CD4-positive, alpha-beta T cell treated with Interleukin-15 for 4 hours (primary cell): ENCODE measurements at regions not wholly inside any gene's neighbourhood (a gene's known extent, or its start where the extent isn't known, plus 50 kb on each side); places are given as distances from the start of the nearest gene placed in this dataset.
"Not testable (repeated sequence)": the region's sequence is repeated elsewhere in the genome, so short reads cannot be mapped to it uniquely, and the experiment has no call there.

Experiments
- DNase-seq: peaks from one replicate; pipeline ENCODE4 v3.0.0-alpha.2; 2020; ENCODE audit warnings: low spot score

DNA sequence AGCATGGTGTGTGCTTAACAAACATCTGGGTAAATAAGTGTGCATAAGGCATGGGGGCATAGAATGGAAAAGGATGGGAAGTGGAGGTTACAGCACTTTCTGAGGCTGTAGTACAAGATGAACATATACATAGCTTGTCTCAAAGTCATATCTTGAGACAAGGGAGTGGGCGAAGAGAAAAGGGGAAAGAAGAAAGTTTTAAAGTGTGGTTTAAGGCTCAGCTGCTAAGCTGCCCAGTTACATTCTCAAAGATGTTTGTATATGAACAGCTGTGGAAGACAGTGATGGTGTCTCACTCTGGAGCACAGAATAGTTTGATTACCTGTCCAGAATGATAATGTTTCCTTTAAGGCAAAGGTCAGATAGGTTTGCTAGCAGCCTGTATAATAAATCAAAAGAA is 61.9 kb upstream of the LANCL2 start:
- no peak for DNase-seq

DNA sequence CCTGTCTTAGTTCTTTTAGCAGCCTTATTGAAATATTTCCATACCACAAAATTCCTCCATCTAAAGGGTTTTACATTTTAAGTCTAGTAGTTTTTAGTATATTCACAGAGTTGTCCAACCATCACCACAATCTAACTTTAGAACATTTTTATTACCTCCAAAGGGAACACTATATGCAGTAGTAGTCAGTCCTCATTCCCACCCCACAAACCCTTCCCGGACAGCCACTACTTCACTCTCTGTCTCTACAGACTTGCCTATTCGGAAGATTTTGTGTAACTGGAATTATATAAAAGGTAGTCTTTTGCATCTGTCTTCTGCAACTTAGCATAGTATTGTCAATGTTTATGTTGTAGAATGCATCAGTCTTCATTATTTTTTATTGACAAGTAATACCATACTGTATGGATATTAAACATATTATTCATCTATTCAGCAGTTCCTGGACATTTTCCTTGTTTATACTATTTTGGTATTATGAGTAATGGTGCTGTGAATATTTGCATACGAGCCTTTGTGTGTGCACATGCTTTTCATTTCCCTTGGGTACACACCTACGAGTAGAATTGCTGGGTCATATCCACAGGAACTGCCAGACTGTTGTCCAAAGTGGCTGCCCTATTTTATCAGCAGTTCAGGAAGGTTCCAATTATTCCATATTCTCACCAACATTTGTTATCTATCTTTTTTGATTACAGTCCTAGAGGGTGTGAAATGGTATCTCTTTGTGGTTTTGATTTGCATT is 60.9 kb upstream of the LANCL2 start:
- no peak for DNase-seq

- DNase-seq = no peak
These were observed 60.0 kb upstream of the LANCL2 start for GRCh38 chr7:55305135-55305534.

DNA sequence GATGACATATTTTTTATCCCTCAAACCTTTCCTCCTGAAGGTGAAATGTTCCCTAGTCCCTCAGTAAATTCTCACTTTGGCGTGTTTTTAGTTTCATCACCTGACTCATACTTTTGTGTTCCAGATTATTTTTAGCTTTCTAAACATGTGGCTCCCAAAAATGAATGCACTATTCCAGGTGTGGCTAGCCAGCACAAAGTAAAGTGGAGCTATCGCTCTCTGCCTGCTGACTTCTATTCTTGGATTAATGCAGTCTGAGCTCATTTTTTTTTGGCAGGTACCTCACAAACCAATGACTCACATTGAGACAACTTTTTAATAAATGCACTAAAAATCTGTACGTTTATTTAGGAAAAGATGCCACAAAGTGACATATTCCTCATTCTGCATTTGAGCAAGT is 58.8 kb upstream of the LANCL2 start:
- DNase-seq = no peak

DNA sequence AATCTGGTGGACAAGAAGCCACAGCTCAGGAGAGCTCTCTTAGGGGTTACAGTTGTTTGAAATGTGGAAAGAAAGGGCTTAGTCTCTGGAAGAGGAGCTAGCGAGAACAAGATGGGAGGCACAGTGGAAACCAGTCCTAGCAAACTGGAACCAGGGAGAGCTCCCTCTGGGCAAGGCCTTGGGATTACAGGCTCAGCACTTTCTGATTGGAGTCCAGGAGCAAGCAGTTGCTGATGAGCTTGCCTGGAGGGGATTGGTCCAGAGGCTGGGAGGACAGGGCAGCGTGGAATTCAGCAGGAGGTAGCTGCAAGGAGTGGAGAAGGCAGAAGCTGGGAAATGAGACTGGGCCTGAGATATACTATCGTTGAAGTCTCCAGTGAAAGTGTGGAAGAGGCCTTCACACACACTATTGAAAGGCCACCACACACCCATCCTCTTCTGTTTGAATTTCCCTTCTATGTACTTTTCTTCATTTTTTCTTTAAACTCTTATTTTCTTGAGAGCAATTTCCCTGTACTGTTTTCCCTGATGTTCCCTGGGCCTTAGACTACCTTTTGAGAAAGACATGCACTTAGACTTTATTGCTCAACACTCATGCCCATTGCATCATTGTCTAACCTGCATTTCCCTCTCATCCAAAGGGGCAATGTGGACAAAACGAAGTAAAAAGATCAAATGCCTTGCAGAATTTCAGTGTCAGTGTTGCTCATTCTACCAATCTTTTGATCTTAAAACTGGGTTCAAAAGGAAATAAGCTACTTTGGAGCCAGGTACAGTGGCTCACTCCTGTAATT is 57.8 kb upstream of the LANCL2 start:
- no peak for DNase-seq

- no peak for DNase-seq
These were observed 56.8 kb upstream of the LANCL2 start for GRCh38 chr7:55308186-55308929.

DNA sequence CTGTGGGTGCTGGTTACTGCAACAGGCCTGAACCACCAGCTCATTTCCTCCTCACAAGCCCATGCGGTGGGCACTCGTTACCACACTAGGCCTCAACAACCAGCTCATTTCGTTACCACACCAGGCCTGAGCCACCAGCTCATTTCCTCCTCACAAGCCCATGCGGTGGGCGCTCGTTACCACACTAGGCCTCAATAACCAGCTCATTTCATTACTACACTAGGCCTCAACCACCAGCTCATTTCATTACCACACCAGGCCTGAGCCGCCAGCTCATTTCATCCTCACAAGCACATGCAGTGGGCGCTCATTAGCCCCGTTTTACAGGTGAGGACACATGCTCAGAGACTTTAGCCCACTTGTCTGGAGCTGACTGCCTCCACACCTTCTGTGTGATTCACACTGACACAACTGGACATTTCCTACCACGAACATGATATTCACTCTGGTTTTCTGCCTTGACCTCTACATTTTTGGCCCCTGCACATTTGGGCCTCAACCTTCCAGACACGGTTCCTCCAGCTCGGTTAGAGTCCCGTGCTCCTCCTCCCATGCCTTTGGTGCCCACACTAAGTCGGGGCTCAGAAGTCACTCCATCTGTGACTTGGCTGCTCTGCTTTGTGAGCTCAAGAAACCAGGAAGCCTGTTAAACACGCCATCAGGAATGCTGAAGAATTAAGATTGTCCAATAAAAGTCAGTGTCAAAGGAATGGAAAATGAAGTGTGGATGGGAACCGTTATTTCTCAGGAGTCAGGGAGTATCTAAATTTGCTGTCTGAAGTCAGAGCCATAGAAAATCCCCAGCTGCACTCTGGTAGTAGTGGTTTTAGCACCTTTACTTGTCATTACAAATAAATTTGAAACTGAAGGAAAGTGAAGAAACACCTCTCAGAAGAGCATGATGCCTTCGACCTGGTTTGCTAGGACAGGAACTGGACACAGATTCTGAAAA is 55.8 kb upstream of the LANCL2 start:
- peak; percentile 57 for DNase-seq

DNA sequence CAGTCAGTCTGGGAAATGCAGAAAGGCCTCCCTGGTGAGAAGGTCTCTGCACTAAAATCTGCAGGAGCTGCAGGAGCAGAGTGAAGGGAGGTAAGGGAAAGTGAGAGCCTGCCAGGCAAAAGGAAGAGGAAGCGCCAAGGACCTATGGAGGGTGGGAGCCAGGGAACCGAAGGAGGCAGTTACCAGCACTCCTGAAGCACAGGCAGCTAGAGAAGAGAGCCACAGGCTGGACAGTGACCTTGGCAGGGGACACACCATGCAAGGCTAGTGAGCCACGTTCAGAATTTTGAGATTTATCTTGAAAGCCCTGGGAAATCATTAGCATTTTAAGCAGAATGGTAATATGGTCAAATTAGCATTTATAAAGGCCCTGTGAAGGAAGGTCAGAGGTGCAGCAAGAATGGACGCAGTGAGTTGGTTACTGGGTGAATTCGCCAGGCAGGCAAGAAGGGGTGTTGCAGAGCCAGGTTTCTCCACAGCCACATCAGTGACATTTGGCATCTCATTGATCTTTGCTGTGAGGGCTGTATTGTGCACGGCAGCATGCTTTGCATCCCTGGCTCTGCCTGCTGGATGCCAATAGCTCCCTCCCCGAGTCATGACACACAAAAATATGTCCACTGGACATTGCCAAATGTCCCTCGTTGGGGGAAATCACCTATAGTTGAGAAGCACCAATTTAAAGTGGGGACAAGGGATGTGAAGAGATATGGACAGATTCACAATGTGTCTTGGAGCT is 54.7 kb upstream of the LANCL2 start:
- DNase-seq = no peak

DNA sequence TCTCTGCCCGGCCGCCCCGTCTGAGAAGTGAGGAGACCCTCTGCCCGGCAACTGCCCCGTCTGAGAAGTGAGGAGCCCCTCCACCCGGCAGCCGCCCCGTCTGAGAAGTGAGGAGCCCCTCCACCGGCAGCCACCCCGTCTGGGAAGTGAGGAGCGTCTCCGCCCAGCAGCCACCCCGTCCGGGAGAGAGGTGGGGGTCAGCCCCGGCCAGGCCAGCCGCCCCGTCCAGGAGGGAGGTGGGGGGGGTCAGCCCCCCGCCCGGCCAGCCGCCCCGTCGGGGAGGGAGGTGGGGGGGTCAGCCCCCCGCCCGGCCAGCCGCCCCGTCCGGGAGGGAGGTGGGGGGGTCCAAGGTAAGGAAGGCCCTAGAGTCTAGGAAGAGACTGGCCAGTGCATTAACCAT is 53.2 kb upstream of the LANCL2 start:
- DNase-seq = not testable (repeated sequence)

DNA sequence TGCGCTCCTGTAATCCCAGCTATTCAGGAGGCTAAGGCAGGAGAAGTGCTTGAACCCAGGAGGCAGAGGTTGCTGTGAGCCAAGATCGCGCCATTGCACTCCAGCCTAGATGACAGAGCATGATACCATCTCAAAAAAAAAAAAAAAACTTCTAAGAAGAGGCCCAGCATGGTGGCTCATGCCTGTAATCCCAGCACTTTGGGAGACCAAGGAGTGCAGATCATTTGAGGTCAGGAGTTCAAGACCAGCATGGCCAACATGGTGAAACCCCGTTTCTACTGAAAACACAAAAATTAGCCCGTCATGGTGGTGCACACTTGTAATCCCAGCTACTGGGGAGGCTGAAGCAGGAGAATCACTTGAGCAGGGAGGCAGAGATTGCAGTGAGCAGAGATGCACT is 51.5 kb upstream of the LANCL2 start:
- not testable (repeated sequence) for DNase-seq

DNA sequence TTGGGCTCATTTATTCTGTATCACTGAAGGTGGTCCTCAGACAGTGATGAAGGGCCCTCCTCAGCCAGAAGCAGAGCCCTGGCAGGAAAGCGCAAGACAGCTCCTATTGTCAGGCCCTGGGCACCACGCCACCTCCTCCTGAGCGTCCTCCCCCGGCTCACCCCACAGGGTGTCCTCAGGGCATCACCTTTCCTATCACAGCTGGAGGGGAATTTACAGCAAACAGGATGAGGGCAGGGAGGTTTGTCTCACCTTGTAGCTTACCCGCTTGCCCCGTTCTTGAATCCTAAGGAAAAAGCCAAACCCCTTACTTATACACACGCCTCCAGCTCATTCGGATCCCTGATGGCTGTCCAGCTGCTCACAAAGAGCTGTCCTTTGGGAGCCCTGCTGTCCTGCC is 50.2 kb upstream of the LANCL2 start:
- DNase-seq = no peak
